ENCODE measurements at regions not wholly inside any gene's neighbourhood (a gene's known extent, or its start where the extent isn't known, plus 50 kb on each side); places are given as distances from the start of the nearest gene placed in this dataset.
A peak's percentile ranks its signal among the peaks of the same experiment; 100 is the strongest.

DNA sequence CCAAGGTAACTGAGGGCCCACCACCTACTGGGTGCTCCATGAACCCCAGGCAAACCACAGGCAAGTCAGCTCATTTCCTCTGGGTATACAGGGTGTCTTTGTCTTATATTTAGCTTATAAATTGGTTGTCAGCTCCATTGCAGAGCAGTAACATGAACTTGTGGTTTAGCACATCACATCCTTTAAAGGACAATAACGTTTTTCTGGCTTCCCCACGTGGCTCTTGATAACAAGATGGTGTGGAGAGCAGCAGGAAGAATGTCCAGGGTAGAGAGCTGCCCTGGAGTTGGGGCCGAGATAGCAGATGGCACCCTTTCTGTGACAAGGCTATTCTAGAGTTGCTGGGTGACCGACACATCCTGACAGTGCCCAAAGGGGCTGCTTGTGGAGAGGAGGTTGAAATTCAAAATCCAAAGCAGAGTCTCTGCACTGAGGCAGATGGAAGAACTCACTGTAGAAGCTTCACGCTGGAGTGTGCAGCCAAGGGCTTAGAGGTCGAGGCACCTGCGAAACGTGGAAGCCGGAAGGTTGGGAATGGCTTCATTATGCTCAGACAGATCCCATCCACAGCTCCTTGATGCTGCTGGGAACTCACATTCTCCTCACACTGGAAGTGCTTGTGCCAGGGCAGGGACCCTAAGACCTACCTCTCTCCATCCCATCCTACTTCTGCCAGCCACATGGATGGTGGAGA is 133.0 kb upstream of the FRY start:
- no peak for DNase-seq

DNA sequence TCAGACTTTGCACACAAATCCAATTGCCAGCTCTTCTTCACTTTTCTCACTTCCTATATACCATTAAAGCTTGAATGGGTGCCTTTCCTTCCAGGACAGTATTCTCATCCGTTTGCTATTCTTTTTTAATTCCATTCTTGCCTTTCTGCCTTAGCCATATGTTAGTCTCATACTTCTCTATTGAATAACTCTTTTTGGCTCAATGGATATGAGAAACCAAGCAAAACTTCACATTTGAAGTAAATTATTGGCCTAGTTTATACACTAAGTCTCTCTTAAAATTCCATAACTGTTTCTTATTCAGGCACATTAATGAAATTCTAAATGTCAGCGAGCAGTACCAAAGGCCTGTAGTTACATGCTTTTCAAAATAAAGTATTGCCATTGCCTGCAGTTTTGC is 129.6 kb upstream of the FRY start:
- DNase-seq, result no peak

DNA sequence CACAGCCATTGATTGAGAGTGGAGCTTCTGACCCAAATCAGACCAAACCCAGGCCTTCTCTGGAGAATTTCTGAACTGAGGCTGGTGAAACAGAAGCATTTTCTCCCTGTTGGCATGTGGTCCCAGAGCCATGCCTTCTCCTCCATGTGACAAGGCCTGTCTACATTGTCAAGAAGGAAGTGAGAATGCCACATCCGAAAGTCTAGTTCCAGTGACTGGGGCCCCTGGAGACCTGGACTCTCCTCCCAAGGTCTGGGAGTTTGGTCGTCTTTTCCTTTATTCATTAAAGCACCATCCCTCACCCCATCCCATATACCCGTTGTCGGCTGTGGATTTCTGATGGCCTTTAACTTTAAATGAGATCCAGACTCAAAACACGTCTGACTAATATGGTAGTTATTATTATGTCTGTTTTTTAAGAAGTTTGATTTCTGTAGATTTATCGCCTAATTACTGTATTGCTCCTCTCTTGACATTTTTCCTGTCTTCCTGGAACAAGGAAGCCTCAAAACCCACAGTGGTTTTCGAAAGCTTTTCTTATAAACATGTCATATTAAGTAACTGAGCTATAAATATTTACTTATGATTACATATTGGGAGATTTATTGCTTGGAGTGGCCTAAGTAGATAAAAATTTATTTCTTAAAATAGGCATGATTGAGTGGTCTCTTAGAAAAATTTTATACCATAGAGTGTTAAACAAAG is 128.3 kb upstream of the FRY start:
- no peak for DNase-seq

DNA sequence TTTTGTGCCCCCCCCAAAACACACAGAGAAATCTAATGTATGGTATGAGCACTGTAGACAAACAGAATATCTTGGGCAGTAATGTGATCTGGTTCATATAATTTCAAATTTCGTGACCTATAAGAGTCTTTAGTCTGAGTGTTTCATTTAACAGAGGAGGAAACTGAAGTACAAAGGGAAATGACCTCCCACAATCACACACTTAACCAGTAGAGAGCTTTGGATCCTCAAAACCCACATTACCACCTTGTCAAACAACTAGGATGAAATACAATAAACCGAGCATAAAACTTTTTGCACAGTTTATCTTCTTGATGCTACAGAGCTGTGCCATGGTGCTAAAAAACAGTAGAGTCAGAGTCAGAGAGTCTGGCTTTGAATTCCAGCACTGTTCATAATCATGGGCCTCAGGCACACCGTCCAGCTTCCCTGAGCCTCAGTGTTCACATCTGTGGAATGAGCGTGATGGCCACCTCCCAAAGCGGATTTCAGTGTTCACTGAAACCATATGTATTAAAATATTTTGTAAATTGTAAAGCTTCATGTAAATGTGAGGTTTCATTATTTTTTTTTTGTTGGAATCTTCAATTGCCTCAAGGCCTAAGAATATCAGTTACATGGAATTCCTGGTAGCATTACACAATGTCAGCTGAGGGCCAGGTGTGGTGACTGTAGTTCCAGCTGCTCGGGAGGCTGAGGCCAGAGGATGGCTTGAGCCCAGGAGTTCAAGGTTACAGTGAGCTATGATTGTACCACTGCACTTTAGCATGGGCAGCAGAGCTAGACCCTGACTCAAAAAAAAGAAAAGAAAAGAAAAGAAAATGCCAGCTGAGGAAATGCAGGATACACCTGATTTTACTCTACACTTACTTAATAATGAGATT is 126.4 kb upstream of the FRY start:
- DNase-seq, result no peak

DNA sequence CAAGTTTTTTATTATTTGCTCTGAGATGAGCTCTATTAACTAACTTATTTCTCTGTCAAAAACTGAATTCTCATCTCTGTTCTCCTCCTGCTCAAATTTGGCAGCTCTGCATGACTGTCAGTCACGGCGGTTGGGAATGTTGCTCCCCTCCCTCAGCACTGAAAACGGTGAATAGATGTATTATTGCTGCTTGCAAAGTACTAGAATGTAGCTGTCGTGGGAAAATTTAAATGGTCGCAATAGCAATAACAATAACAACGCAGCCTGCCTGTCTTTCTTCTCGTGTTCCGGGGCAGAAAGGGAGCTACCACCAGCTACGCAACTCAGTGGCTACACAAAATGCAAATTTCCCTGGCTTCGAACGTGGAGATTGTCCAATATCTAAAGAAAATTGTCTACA is 125.6 kb upstream of the FRY start:
- no peak for DNase-seq

DNA sequence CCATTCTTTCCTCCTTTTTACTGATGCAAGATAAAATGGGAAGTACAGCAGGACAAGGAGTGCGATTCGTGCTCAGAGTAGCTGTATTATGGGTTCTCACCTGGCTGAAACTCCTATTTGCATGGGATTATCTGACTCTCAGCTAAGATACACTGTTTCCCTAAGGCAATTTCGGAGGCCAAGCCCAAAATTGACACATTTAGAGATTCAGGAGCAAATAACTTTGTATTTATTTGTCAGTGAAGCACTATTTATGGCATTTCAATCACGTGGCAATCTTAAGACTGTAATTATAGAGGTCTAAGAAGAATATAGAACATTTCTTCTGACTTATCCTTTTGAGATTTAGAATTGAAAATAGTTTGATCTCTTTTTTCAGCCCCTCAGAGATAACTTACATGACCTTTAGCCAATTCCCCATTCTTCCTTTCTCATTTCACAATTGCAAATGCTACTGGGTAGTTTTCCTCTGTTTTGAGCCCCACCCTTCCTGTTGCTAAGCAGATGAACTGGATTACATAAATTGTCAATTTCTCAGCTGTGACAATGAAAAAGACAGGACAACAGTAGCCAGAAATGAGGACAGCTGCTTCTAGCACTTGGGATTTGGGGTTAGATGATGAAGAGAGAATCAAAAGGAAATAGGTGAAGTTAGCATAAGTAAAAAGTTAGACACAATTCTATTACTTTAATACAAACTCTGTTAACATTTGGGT is 122.7 kb upstream of the FRY start:
- peak; percentile 22 to 37 for DNase-seq

DNA sequence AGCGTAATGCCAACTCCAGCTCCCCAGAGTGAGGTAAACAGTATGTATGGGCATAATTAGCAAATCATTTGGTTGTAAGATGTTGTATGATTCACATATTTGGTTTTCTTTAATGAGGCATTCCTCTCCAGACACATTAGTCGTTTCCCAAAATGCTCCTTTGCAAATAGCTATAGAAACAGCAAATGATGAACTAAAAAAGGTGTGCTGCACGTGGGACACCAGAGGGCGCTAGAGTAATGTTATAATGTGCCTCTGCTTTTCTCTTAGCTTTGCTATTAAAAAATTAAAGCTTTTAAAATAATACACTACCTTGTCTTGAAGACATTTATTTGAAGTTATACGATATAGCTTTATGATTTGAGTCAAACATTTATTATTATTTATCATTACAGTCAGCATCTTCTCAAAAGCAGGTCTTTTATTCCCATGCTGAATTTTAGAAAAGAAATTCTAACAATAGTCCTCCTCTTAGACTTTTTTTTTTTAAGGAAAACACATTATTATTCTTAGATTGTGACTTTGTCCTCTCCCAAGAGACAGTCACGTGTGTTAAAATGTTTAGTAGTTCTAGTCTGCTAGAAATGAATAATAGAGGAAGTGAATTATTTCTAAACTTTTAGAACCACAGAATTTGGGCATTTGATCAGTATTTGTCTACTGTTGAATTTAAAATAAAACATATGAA is 121.6 kb upstream of the FRY start:
- peak; percentile 60 to 71 for DNase-seq

DNA sequence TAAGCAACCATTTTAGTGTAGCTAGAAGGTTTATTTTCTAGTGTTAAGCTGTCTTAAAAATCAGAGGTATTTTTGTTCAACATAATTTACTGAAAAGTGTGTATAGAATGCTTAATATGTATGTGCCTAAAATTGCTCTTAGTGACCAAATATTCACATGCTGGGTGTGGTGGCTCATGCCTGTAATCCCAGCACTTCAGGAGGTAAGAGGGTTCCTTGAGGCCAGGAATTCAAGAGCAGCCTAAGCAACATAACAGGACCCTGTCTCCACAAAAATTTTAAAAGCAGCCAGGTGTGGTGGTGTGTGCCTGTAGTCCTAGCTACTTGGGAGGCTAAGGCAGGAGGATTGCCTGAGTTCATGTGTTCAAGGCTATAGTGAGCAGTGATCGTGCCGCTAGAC is 120.9 kb upstream of the FRY start:
- no peak for DNase-seq

DNA sequence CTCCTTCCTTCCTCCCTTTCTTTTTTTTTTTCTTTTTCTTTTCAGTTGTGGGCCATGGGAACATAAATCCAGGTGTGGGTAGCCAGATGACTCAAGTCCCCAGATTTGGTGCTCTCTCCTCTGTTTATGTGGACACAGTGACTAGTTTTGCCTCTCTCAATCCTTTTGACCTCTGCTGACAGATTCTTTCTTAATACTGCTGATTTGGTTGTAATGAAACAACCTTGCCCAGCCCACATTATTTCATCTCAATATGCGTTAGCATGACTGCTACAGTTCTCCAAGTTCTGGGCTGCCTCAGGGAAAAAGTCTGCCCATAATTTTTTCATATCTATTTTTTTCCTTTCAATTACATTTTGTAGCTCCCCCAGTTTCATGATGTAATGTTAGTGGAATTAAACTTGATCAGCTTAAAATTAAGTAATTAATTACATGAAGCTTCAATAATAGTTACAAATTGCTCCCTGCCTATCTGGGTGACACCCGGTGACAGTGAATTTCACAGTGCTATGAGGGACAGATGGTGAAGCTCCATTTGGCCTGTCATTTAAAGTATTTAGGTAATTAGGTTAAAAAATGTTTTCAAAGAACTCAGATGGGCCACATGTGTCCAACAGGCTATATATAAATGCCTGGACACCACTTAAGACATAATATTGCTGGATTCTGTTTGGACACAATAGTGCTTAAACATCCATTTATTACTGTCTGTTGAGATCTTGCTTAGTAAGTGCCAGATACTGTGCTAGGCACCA is 118.8 kb upstream of the FRY start:
- DNase-seq, result no peak

DNA sequence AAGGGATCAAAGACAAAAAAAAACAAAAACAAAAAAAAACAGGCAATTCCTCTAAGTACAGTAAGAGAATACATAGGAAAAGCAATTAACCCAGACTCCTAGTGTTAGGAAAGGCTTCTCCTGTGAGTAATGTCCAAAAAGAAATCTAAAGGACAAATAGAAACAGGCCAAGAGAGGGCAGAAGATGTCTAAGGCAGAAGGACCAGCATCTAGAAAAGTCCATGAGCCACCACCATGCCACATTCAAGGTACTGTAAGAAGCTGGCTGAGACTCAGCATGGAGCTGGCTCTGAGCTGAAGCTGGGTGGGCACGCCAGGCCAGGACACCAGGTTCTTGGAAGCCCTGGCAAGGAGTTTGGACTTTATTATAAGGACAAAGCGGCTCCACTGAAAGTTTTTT is 118.1 kb upstream of the FRY start:
- DNase-seq, result no peak

DNA sequence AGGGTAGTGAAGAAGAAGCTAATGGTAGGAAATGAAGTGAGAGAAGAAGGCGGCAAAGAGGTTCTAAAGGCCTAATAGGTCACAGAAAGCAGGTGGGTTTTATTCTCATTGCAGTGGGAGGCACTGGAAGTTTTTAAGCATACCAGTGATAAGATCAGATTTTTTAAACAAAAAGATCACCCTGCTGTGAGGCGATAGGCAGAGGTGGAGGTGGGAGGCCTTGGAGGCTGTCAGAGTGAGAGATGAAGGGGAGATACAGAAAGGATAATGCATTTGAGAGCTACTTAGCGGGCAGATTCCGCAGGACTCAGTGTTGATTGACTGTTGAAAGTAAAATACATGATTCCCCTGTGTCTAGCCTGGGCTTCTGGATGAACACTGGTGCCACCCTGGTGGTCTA is 116.7 kb upstream of the FRY start:
- no peak for DNase-seq

DNA sequence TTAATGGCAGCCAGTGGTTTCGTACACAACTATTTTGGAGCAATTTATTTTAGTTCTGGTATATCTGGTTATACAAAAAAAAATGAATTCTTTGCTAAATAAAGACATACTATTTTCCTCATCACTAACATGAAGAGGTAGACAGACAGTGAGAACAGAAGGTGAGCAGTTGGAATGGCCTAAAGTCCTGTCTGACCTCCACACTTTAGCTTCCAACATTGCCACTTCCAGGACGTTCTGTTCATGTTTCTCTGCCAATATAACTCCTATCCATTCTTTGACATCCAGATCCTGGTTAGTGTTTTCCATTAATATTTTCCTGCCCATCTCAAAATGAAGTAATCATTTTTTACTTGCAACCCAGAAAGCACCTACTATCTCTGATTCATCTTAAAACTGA is 112.9 kb upstream of the FRY start:
- DNase-seq, result no peak

DNA sequence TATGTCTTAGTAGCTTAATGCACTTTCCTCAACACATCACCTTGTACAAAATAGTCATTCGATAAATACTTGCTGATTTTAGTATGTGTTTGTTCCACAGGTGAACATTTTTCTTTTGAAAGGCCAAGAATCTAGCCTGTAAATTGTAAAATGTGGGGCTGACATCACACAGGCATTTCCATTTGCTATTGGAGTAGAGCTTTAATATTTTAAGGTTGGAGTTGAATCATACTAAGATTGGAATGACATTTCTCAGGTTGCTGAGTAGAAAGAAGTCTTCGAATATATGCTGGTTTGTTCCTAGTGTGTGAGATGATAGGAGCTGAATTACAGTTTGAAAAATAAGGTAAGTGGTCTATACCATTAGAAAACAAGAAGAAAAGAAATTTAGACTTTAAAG is 112.3 kb upstream of the FRY start:
- DNase-seq, result no peak

DNA sequence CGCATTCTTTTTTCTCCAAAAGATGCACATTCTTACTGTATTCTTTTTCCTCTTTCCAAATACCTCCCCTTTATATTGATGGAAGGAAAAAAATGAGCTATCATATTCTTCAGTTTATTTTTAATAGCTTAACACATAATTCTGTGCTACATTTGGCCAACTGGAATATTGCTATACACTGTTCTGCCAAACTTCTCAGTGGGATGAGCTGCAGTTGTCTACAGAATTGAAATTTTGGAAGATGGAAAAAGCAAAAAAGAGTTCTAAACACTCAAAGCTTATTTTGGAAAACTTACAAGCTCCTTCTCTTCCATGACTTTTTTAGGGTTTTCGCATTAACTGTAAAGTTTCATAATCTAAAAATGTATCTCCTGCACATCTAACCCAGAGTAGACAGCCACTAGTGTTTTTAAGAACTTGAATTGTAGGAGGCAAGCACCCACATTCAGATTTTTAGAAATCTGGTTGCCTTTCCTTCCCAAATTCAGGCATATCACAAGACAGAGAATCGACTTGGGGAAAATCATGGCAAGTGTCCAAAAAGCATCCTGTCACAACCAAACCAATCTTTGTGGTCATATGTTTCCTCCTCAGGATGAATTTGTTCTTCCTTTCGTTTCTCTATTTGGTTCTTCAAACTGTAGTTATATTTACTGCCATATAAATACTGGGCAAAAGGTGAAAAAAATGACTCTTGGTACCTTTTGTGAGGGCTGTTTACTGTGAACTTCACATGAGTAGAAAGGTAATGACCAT is 111.4 kb upstream of the FRY start:
- DNase-seq, result no peak

DNA sequence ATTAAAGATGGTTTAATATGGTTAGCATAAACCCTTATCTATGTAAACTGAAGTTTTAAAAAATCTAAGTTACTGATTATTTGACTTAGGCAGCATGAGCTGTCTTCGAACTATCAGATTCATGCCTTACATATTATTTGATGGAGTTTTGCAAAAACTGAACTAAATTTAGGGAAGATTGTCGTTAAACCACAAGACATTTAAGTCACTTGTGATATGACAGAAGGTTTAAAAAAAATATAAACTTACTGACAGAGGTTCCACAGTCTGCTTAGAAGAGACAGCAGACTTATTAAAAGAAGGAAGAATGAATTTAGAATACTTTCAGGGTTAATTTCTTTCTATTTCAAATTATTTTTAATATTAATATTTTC is 110.9 kb upstream of the FRY start:
- DNase-seq, result no peak

DNA sequence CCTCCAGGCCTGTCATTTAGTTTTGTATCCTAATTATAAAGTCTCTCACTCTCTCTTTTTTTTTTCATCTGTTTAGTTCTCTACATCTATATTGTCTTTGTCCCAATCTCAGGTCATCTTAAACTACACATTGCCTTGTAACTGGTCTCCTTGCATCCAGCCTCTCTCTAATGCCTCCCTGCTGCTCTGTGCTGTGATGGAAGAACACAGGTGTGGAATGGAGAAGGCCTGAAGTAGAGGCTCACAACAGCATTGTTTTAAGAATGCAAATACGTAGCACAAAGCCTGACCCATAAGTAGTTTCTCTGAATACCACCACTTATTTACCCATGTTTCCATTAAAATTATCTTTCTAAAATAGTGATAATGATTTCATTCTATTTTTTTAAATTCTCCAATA is 108.8 kb upstream of the FRY start:
- DNase-seq, result no peak

DNA sequence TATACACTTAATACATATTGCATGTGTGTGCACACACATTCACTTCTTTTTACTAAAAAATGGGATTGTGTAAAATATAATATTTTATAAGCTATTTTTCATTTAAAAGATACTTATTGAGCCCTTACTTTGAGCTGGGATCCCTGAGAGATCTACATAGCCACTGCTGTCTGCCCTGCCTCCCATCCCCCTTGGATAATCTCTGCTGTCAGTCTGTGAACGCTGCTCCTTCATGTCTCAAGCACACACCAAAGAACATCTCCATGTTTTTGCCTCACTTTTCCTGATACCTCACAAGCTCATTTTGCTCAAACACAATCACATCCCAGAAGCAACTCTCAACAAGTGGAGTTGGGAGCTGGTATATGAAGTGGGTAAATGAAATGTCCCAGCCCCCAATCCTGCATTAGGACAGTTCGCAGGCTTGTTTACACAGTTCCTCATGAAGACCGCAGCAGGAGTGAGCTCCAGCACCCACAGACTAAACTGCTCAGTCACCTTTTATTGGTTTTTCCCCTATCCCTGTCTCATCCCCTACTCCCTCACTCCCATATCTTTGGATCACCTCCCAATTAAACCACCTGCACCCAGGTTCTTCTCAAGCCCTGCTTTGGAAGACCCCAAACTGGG is 108.3 kb upstream of the FRY start:
- DNase-seq, result no peak

DNA sequence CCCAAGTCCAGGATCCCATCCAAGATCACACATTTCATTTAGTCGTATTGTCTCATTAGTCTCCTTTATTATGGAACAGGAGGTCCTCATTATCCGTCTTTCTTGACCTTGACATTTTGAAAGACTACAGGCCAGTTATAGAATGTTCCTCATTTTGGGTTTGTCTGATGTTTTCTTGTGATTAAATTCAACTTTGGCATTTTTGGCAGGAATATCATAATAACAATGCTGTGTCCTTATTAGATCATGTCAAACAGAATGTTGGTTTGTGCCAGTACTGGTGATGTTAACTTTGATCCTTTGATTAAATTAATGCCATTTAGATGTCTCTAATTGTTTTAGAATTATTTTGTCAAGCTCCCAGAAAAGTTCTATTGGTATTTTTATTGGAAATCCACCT is 106.5 kb upstream of the FRY start:
- DNase-seq, result no peak

DNA sequence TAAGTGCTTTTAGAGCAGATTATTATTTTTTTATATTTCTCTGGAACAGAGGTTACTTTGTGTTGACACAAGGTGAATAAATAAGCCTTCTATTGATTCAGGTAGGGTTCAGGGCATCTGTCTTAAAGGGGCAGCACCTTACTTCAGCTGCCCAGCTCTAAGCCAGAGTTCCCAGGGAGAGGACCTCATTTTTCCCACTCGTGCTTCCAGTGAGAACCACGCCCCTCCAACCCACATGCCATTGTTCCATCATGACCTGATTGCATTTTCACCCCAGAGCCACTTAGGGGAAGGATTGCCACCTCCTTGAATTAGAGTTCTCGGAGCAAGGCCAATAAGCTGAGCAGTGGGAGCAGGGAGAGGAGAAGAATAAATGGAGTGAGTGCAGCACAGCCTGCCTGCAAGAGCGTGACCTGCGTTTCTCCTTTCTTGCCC is 104.3 kb upstream of the FRY start:
- DNase-seq, result no peak

DNA sequence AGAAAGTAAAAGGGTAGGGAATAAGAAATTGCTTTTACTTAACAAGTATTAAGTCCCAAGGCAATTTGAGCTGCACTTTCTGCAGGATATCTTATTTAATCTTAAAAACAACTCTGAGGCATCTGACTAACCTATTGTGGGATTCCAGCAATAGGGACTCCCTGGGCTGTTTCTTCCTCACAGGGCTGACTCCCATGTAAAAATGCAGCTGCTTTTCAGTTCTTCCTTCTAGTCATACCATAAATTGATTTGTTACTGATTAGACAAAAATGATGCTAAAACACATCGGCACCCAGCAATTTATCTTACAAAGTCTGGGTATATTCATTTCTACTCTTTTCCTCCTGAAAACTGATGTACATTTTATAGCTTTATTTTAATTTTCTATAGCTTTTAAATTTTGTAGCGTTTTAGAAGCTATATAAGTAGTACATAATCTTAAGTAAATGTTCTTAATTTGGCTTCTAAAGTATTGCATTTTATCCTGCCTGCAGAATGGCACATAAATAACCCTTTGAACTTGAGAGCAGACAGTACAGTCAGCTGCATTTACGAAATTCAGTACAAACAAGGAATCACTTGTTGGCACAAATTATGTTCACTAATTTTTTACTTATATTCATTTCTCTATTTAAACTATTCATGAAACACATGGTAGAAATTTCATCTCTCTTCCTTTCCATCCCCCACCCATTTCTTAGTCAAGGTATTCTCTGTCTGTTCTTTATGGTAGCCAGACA is 102.4 kb upstream of the FRY start:
- DNase-seq, result no peak

All from CD4-positive, alpha-beta T cell treated with Interleukin-4 for 1 hour (primary cell).